Ishikawa (cell line): ENCODE measurements at regions not wholly inside any gene's neighbourhood (a gene's known extent, or its start where the extent isn't known, plus 50 kb on each side); places are given as distances from the start of the nearest gene placed in this dataset.

Source experiments
- REST ChIP-seq: IDR thresholded peaks from 2 replicates; pipeline ENCODE4 v1.6.1; 2012; ENCODE audit warnings: low read depth, mild to moderate bottlenecking
- YY1 ChIP-seq: IDR thresholded peaks from 2 replicates; pipeline ENCODE4 v1.6.1; 2012; ENCODE audit warnings: low read depth

GRCh38 chr2:23270810-23271209, 114.2 kb upstream of the KLHL29 start:
- TF ChIP-seq REST (no peak), YY1 (no peak)
